ENCODE measurements at regions not wholly inside any gene's neighbourhood (a gene's known extent, or its start where the extent isn't known, plus 50 kb on each side); places are given as distances from the start of the nearest gene placed in this dataset.
"Not testable (repeated sequence)": the region's sequence is repeated elsewhere in the genome, so short reads cannot be mapped to it uniquely, and the experiment has no call there.

DNA sequence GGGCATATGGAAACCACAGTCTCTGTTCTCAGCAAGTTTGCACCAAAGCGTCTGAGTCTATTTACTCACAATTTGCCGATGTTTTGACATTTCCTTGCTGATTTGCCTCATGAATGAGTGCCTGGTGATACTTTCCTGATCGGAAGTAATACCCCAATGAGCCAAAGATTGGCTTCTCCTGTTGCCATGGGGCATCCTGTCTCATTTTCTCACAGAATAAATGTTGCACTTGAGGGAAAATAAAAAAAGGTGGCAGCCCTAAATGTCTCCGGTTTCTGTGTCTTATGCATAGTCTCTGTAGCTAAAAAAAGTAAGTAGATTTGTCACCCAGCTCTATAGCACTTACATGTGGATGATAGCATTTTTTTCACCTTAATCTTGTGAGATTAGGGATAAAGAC is 73.7 kb upstream of the CADPS start:
- no peak overlapping the region for H3K4me3 ChIP-seq
- H3K27ac ChIP-seq = no peak overlapping the region
- H3K9me3 ChIP-seq = no peaks in the 10 kb centered on the region
- 68 to 71% methylated on average over 4 of the region's 4 CpGs for WGBS, 2 donors
- no peaks in the 10 kb centered on the region for H3K4me1 ChIP-seq
- no peak for DNase-seq (ENCODE audit: low spot score in 2 of 2)
- TF ChIP-seq POLR2A (IDR thresholded peaks at IDR 0.05) (no peak), EP300 (IDR thresholded peaks at IDR 0.05) (no peak)
- TF ChIP-seq, protein P1, sequence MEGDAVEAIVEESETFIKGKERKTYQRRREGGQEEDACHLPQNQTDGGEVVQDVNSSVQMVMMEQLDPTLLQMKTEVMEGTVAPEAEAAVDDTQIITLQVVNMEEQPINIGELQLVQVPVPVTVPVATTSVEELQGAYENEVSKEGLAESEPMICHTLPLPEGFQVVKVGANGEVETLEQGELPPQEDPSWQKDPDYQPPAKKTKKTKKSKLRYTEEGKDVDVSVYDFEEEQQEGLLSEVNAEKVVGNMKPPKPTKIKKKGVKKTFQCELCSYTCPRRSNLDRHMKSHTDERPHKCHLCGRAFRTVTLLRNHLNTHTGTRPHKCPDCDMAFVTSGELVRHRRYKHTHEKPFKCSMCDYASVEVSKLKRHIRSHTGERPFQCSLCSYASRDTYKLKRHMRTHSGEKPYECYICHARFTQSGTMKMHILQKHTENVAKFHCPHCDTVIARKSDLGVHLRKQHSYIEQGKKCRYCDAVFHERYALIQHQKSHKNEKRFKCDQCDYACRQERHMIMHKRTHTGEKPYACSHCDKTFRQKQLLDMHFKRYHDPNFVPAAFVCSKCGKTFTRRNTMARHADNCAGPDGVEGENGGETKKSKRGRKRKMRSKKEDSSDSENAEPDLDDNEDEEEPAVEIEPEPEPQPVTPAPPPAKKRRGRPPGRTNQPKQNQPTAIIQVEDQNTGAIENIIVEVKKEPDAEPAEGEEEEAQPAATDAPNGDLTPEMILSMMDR (IDR thresholded peaks at IDR 0.05) = no peak
- H3K27me3 ChIP-seq = no peaks in the 10 kb centered on the region
- H3K36me3 ChIP-seq = no peaks in the 10 kb centered on the region

DNA sequence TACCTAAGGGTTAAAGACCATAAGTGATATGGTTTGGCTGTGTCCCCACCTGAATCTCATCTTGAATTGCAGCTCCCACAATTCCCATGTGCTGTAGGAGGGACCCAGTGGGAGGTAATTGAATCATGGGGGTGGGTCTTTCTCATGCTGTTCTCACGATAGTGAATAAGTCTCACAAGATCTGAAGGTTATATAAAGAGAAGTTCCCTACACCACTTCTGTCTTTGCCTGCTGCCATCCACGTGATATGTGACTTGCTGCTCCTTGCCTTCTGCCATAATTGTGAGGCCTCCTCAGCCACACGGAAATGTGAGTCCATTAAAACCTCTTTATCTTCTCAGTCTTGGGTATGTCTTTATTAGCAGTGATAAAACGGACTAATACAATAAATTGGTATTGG is 75.0 kb upstream of the CADPS start:
- no peaks in the 10 kb centered on the region for H3K9me3 ChIP-seq
- no peak for DNase-seq (ENCODE audit: low spot score in 2 of 2)

DNA sequence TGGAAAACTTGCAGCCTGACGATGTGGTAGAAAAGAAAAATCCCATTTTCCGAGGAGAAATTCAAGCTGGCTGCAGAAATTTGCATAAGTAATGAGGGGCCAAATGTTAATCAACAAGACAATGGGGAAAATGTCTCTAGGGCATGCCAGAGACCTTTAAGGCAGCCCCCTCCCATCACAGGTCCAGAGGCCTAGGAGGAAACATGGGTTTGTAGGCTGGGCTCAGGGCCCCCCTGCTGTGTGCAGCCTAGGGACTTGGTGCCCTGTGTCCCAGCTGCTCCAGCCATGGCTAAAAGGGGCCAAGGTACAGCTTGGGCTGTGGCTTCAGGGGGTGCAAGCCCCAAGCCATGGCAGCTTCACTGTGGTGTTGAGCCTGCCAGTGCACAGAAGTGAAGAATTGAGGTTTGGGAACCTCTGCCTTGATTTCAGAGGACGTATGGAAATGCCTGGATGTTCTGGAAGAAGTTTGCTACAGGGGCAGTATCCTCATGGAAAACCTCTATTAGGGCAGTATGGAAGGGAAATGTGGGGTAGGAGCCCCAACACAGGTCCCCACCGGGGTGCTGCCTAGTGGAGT is 75.9 kb upstream of the CADPS start:
- Histone ChIP-seq H3K4me3 (no peak overlapping the region), H3K4me1 (no peaks in the 10 kb centered on the region), H3K36me3 (no peaks in the 10 kb centered on the region), H3K27me3 (no peaks in the 10 kb centered on the region), H3K27ac (no peak overlapping the region), H3K9me3 (no peaks in the 10 kb centered on the region)
- no peak for DNase-seq (ENCODE audit: low spot score in 2 of 2)
- TF ChIP-seq EP300 (IDR thresholded peaks at IDR 0.05) (no peak), POLR2A (IDR thresholded peaks at IDR 0.05) (no peak)
- TF ChIP-seq, protein P1 (IDR thresholded peaks at IDR 0.05) = no peak
- 57 to 80% methylated on average over 4 of the region's 4 CpGs for whole genome bisulfite sequencing, 2 donors

More for the DNA sequence above, 75.0 kb upstream of the CADPS start:
- no peak overlapping the region for H3K4me3 ChIP-seq
- no peaks in the 10 kb centered on the region for H3K36me3 ChIP-seq
- H3K27ac ChIP-seq = no peak overlapping the region
- TF ChIP-seq POLR2A (IDR thresholded peaks at IDR 0.05) (no peak), EP300 (IDR thresholded peaks at IDR 0.05) (no peak)
- TF ChIP-seq, protein P1 (IDR thresholded peaks at IDR 0.05) = no peak
- H3K27me3 ChIP-seq = no peaks in the 10 kb centered on the region
- no peaks in the 10 kb centered on the region for H3K4me1 ChIP-seq
- WGBS, 2 donors = 36 to 39% methylated on average over 4 of the region's 4 CpGs

DNA sequence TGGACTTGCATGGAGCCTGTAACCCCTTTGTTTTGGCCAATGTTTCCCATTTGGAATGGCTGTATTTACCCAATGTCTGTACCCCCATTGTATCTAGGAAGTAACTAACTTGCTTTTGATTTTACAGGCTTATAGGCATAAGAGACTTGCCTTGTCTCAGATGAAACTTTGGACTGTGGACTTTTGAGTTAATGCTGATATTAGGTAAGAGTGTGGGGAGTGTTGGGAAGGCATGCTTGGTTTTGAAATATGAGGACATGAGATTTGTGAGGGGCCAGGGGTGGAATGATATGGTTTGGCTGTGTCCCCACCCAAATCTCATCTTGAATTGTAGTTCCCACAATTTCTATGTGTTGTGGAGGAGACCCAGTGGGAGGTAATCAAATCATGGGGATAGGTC is 76.7 kb upstream of the CADPS start:
- H3K9me3 ChIP-seq; H3K27ac ChIP-seq; H3K4me1 ChIP-seq; H3K36me3 ChIP-seq; H3K4me3 ChIP-seq; DNase-seq (ENCODE audit: low spot score in 2 of 2); H3K27me3 ChIP-seq: not testable (repeated sequence)

DNA sequence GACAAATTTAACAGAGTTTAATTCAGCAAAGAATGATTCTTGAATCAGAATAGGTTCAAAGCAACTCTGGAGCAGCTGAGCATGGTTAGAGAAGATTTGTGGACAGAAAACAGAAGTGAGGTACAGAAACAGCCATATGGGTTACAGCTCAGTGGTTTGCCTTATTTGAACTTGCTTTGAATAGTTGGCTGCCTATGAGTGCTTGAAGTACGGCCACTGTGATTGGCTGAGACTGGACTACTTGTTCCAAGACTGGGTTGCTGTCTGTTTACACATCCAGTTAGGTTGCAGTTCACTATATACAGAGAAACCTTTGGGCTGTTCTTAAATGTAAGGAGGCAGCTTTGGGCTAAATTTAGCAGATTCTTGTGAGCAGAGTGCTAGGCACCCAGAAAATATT is 79.4 kb upstream of the CADPS start:
- 76 to 78% methylated on average over 1 of the region's 1 CpG for WGBS, 2 donors
- Histone ChIP-seq H3K27me3 (no peaks in the 10 kb centered on the region), H3K4me3 (no peak overlapping the region), H3K36me3 (no peaks in the 10 kb centered on the region), H3K4me1 (no peaks in the 10 kb centered on the region), H3K9me3 (no peaks in the 10 kb centered on the region), H3K27ac (no peak overlapping the region)
- TF ChIP-seq EP300 (IDR thresholded peaks at IDR 0.05) = no peak
- TF ChIP-seq, protein P1 (IDR thresholded peaks at IDR 0.05) = no peak
- TF ChIP-seq POLR2A (IDR thresholded peaks at IDR 0.05) = no peak
- DNase-seq (ENCODE audit: low spot score in 2 of 2) = no peak

DNA sequence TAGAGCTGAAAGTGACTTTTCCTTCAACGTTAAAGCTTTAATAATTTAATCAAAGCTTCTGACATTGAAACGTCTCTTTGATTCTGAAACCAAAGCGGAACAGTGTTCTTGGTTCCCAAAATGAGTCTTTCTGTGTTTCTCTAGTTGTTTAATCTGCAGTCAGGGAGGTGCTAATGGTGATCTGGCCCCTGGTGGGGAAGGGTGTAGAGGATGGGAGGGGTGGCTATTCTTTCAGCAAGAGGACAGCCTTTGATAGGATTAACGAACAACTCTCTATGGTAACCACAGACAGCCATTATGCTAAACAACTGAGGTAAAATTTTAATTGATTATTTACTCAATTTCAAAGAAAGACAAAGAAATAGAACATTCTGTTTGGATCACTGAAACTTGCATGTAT is 79.9 kb upstream of the CADPS start:
- no peak overlapping the region for H3K27ac ChIP-seq
- H3K27me3 ChIP-seq = no peaks in the 10 kb centered on the region
- DNase-seq (ENCODE audit: low spot score in 2 of 2) = no peak
- no peaks in the 10 kb centered on the region for H3K4me1 ChIP-seq
- TF ChIP-seq, protein P1 (IDR thresholded peaks at IDR 0.05) = no peak
- TF ChIP-seq POLR2A (IDR thresholded peaks at IDR 0.05) (no peak), EP300 (IDR thresholded peaks at IDR 0.05) (no peak)
- no peak overlapping the region for H3K4me3 ChIP-seq
- 58 to 60% methylated on average over 4 of the region's 4 CpGs for WGBS, 2 donors
- no peaks in the 10 kb centered on the region for H3K36me3 ChIP-seq
- no peaks in the 10 kb centered on the region for H3K9me3 ChIP-seq

Data from tibial nerve (tissue), 4 donors.